ENCODE measurements at regions not wholly inside any gene's neighbourhood (a gene's known extent, or its start where the extent isn't known, plus 50 kb on each side); places are given as distances from the start of the nearest gene placed in this dataset.

DNA sequence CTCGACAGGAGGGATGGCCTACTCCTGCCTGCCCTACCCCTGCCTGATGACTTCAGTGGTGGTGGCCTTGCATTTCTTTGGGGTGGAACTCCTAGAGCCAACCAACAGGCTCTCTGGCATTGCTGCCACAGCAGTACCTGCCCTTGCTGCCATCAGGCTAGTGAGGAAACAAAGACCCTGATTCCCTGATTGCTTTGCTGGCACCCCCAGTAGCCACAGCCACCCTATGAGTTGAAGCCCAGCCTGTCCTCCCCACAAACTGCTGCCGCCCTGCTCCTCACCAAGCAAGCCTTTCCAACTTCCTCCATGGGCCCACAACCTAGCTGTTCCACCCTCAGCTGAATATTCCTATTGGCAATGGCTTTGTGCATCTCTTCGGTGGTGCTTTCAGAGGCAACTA is 52.5 kb upstream of the KHDRBS2 start:
- no peak for DNase-seq (ENCODE audit: low read depth)

Data from Daoy (cell line).